EL (cell line): ENCODE measurements at regions not wholly inside any gene's neighbourhood (a gene's known extent, or its start where the extent isn't known, plus 50 kb on each side); places are given as distances from the start of the nearest gene placed in this dataset.
"Not testable (repeated sequence)": the region's sequence is repeated elsewhere in the genome, so short reads cannot be mapped to it uniquely, and the experiment has no call there.

ENCODE experiments used
- DNase-seq: peaks from one replicate; pipeline ENCODE4 v3.0.0-alpha.2; 2016

DNA sequence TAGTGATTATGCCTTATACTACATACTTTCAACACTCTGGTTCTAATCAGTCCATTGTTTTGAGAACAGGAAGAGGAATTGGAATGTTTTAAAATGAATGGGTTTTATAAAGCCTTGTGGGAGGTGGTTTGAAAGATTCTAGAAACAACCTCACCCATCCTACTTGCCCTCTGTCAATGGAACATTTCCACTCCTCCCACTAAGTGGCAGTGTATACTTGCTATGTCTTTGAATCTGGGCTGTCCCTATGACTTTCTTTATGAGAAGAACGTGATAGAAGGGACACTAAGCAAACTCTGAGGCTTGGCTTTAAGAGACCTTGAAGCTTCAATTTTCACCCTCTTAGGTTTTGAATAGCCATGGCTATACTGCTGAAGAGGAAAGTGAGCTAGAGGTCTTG lies 611.2 kb downstream of the PPP4R3C start:
- DNase-seq: no peak

DNA sequence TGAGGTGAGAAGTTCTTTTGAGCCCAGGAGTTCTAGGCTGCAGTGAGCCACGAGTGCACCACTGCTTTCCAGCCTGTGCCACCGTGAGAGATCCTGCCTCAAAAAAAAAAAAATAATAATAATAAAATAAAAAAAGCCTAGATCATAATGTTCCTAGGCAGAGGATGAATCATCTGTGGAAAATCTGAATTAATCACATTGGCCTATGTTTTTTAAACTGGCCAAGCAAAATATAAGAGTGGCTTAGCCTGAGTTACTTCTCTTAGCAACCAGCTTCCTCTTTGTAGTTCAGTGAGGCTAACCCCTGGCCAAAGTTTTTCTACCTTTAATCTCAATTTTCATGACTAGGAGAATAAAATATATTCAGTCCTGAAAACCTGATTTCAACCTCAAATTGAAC lies 614.6 kb downstream of the PPP4R3C start:
- DNase-seq: no peak

DNA sequence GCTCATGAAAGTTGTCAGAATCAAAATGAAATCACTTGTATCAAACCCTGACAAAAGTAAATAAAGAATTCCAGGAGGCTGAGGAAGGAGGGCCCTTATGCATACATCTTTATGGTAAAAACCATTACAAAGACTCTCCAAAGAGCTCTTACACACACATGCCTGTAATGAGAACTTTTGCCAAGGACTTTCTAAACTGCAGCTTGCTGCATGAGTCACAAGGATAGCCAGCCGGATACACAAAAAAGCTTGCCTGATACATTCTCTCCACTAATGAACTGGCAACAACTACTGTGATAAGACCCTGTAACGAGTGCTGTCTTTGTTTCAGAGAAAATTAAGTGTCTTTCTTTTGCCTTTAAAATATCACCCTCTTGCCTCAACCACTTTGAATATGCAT lies 618.1 kb downstream of the PPP4R3C start:
- DNase-seq: no peak

DNA sequence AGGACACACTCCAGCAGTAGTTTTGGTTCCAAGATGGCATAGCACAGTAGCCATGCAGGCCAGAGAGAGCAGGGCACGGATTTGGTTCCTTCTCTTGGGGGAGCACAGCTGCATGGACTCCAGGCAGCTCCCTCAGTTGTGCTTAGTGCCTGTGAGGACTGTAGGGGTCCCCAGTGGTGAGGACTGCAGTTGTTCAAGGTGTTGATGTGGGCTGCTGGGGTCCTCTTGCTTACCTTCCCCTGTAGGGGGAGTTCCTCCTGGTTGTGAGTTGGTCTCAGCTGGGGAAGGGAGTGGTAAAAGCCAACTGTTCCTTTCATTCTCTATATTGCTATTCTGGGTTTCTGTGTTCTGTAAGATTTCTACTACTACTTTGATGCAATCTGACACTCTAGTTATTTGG lies 606.5 kb downstream of the MAGEB5 start:
- DNase-seq: no peak

DNA sequence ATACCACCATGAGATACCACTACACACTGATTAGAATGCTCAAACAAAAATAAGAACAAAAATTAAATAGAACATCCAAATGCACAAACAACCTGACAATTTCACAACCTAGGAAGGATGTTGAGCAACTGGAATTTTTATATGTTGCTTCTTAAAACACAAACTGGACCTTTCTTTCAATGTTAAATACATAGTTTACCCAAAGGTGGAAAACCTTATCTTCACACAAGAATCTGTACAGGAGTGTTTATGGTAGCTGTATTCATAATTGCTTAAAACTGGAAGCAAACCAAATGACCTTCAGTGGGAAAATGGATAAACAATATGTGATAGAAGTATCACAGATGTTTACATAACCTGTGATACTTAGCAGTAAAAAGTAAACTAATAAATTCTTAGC lies 573.8 kb downstream of the MAGEB5 start:
- no peak for DNase-seq

DNA sequence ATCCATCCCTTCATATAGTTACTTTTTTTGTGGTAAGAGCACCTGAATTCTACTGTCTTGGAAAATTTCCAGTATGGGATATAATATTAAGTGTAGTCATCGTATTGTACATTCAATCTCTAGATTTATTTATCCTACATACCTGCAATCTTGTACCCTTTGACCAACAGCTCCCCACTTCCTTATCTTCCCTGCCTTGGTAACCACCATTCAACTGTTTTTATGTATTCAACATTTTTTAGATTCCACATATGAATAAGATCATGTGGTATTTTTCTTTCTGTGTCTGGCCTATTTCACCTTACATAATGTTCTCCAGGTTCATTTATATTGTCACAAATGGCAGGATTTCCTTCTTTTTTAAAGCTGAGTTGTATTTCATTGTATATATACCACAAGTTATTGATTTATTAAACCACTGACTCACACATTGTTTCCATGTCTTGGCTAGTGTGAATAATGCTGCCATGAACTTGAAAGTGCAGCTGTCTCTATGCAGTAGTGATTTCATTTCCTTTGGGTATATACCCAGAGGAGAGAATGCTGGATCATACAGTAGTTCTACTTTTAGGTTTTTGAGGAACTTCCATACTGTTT lies 572.5 kb downstream of the MAGEB5 start:
- no peak for DNase-seq

DNA sequence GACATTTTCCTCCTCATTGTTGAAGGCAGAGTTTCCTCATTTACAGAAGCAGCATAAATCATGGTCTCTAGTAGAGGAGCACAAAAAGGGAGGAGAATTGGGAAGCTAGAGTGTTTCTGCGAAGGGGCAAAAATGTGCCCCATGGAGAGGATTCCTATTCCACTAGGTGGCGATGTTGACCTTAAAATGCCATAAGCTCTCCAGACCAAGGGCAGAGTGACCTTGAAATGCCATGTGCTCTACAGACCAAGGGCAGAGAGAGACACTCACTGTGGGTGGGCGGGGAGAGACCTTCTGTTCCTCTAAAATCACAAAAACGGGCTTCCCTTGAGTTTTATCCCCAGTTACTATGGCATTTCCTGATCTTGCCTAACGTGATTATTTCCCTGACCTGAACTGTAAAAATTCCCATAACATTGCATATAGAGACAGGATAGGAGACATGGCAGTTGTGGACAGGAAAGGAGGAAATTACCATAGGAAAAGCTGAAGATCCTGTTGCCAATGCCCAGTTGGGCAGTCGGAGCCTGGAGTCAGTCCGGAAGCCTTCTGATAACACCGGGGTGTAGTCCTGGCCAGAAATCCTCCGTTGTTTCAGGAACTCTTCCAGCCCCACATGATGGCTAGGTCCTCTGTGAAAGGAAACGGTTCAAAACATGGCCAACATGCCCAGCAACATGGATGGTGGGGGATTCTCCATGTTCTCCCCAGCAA lies 567.7 kb downstream of the MAGEB5 start:
- DNase-seq: no peak

DNA sequence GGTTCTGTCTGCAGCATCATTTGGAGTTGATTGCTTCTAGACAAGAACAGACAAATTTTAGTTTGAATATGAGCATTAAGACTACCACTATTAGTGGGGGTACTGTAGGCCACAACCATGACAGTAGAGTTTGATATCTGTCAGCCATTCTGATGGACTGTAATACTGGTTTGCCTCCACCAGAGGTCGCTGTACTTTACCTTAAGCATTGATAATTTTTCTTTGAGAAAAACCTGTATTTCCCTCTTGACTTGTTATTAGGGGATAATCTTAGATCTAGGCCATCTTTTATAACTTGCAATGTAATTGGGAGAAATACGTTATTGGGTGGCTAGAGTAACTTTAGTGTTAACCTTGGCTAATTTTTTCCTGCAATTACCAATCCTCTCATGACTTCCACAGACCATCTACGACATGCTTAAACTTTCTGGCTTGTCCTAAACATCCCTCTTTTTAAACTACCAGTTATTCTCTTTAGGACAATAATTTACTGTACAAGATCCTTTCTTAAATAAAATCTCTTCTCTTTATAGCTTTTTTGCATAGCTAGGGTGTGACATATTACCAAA lies 562.4 kb downstream of the MAGEB5 start:
- no peak for DNase-seq

DNA sequence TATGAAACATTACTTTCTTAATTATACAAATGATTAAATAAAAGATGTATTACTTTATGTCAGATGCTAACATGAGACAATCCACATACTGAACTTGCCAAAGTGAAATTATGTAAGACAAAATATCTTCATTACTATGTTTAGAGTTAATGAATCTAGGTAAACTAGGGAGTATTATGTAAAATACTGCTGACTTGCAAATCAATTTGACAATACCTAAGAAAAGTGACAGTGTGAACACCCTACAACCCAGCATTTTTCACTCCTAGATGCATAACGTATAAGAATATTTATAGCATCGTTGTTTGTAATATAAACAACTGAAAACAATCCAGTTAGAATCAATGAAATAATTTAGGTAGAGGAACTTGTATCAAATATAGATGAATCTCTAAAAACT lies 546.3 kb downstream of the MAGEB5 start:
- no peak for DNase-seq

DNA sequence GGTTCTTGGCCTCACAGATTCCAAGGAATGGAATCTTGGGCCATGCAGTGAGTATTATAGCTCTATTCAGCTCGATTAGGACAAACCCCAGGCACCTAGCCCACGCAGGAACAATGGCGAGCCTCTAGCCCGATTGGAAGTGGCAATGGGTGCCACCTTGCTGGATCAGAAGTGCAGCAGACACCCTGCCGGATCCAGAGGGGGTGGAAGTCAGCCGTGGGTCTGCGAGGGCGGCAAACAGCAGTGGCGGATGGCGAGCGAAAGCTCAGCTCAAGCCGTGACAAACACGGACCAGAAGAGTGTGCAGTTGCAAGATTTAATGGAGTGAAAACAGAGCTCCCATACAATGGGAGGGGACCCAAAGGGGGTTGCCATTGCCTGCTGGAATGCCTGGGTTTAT lies 539.8 kb downstream of the MAGEB5 start:
- DNase-seq: not testable (repeated sequence)

DNA sequence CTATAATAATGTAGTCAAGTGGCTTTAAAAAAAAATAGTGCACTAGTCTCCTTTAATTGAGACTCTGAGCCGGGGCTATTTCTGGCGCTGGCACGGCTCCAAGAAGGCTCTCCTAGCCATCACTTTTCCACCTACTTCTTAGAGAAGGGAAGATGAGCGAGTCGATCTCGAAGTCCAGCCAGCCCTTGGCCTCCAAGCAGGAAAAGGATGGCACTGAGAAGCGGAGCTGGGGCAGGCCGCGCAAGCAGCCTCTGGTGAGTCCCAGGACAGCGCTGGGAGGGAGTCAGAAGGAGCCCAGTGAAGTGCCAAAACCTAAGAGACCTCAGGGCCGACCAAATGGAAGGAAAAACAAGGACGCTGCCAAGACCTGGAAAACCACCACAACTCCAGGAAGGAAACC lies 531.9 kb downstream of the MAGEB5 start:
- DNase-seq: no peak

DNA sequence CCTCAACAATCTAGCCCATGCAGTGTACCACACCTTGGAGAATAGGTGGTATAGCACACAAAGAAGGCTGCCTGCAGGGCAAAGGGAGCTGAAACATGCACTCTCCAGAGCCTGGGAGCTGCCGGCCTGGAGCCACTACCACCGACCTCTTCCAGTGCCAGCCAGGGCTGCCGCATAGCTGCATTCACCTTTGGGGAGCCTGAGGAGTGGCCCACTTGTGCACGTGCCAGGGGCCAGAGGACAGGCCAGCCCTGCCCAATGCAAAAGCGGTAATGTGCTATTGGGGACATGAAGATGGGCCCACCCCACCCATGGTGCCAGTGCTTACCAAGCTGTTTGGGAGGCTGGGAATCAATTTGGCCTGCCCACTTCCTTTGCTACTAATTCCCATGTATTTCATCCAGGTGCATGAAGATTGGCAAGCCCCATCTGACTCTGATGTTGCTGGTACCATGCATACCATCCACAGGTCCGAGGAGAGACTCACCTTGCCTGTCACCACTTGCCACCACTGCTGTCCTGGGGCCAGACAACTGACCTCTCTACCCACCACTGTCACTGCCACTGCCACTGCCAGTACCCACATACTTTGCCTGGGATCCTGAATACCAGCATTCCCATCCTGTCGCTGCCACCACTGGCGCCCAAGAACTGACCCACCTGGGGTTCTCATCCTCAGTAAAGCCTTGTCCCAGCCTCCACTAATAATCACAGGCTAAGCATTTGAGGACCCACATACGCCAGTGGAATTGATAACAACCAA lies 506.9 kb downstream of the MAGEB5 start:
- DNase-seq: no peak

DNA sequence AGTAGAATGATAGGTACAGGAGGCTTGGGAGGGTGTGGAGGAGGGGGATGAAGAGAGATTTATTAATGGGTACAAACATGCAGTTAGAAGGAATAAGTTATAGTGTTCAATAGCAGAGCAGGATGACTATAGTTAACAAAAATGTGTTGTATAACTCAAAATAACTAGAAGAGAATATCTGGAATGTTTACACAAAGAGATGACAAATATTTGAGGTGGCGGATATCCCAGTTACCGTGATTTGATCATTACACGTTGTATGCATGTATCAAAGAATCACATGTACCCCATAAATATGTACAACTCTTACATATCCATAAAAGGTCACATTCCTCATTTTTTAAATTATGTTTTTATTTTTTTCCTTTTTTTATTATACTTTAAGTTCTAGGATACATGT lies 456.6 kb downstream of the MAGEB5 start:
- no peak for DNase-seq

DNA sequence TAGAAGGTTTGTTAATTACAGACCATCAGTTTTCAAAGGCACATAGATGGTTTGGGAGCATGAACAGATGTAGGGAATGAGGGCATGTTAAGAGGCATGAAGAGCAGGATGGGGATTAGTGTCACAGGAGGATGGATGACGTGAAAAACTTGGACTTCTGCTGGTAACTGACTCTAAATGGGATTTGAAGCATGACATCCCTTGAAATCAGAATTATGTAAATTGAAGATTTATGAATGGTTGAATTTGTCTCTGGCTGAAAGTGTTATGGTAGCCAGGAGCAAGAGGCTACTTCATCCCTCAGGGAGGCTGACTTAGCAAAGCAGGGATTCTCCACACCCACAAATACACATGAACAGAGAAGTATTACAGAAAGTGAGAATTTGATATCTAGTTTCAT lies 454.6 kb downstream of the MAGEB5 start:
- no peak for DNase-seq

DNA sequence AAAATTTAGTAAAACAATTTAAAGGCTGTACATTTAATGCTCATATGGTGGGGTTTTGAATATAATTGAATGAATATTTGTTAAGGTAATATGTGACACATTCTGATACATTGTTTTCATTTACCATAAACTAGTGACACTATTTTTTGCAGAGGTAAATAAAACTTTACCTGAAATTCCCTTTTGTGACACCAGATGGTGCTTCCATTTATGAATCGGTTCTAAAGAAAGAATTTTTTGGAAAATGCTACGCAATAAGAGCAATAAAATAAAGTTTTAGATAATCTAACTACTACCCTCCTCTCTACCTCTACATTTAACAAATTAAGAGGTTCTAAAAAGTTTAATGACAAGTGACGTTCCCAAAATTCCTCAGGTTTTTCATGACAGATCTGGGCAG lies 448.9 kb downstream of the MAGEB5 start:
- no peak for DNase-seq

DNA sequence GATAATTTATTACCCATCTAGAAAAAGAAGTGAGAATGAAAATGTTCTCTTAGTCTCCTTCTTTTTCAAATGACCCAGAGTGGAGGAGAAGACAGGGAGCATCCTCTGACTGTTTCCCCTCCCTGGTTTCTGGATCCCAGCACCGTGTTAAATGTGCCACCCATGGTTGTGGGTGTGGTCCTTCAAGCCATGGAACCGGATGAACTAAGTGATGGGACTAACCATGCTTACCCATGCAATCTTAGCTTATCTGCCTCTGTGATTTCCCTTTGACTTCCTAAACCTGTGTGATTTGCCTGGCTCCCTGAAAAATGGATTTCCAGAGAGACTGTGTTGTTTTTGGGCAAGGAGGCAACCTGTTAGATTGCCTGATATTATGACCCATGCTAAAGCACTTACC lies 437.1 kb downstream of the MAGEB5 start:
- no peak for DNase-seq

DNA sequence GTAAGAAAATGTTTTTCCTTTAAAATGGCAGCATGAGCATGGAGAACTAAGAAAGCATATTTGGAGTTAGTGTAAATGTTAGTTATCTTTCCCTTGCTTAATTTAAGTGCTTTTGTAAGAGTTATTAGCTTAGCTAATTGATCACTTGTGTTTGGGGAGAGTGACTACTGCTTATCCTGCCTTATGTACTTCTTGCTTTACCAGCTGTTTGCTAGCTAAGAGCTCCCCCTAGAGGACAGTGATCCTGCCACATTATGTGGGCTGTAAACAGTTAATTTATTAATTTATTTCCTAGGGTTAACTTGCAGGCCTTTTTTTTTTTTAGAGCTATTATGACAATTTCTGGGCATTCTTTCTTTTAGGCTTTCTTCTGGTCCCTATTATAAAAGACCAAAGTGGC lies 435.8 kb downstream of the MAGEB5 start:
- no peak for DNase-seq

DNA sequence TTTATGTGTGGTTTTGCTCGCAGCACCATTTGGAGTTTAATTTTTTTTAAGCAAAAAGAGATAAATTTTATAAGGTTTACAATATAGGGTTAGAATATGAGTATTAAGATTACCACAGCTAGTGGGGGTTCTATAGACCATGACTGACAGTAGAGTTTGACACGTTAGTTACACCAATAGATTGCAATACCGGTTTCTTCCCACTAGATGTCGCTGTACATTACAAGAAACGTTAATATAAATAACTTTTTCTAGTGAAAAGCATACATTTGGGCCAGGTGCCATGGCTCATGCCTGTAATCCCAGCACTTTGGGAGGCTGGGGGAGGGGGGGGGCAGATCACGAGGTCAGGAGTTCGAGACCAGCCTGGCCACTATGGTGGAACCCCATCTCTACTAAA lies 433.6 kb downstream of the MAGEB5 start:
- no peak for DNase-seq

DNA sequence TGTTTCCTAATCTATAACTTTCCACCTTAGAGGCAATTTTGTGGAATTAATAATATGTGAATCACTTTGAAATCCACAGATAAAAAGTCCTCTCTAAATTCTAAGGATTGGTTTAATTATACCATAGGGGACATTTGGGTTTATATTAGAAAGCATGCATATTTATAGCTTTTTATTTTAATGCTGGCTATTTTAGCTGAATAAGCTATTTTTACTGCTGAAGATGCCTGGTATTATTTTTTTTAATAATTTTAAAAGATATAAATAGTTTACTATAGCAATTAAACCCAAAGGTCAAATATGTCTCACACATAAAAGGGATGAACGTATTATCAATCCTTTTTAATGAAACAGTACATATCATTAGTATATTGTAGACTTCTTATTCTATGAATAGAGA lies 415.4 kb downstream of the MAGEB5 start:
- DNase-seq: no peak

DNA sequence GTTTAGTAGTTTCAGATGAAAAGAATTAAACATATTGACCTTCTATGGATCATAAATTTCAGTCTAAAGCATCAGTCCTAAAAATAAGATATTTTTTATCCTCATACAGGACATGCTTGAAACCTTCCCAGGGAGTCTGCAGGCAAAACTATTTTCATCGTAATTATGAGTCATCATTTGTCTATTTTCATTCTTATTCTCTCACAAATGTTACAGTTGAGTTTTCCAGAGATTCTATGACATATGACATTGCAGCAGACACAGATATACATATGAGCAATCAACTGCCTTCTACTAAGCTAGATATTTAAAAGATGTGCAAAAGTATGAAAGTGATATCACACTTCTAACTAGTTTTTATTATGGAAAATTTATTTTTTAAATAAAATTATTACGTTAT lies 398.0 kb downstream of the MAGEB5 start:
- no peak for DNase-seq

DNA sequence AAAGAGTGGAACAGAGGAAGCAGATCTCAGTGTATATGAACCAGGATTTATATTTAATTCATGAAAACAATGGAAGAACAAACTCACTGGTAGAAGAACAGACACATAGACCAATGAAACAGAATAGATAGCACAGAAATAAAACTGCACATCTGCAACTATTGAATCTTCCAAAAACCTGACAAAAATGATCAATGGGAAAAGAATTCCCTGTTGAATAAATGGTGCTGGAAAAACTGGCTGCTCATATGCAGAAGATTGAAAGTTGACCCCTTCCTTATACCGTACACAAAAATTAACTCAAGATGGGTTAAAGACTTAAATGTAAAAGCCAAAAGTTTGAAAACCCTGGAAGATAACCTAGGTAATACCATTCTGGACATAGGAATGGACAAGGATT lies 391.0 kb downstream of the MAGEB5 start:
- no peak for DNase-seq

DNA sequence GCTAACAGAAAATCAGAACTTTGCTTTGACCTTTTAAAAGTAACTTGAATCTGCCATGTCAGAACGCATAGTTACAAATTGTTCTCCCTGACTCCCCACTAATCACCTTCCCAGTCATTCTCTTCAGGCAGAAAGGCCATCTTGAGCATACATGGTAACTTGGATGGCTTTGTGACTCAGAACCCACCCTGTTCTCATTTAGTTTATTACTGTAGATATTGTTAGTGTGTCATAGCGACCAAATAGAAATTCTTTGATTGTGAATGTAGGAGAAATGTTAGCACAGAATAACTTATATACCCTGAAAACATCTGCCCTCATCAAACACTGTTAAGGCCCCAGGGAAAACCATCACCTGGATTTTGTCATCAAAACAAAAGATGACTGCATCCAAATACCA lies 382.0 kb downstream of the MAGEB5 start:
- DNase-seq: no peak

DNA sequence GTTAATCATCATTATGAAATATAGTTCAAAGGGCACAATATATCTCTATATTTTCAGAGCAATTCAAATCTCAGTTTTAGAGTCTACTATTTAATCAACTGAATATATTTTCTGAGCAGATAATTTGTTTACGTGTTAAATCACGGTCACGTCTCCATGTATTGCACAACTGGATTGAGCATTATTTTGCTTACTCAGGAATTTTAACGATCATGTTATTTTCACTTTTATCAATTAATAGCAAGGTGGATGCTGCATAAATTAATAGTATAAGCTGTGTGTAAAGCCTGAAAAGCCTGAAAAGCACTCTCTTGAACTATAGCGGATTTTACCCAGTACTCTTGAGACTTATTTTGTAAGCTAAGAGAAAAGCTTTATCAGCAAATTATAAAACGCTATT lies 374.9 kb downstream of the MAGEB5 start:
- no peak for DNase-seq

DNA sequence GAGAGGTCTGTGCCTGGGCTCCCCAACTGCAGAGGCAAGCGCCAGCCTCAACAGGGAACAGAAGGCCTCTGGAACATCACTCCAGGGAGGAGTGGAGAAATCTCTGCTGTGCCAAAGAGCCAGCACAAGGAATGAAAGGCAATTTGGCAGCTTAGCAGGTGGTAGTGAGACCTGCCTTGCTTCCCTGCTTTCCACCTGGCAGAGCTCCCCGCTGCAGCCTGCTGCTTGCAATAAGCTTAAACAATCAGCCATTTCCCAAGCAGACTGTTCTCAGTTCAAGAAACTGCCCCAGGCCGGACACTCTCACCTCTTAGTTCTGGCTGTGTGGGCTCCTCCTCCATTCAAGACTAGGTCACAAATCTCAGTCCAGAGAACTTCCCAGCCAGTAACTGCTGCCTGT lies 370.6 kb downstream of the MAGEB5 start:
- no peak for DNase-seq
